Activated CD4-positive, alpha-beta T cell treated with anti-CD3 and anti-CD28 coated beads for 36 hours (primary cell): ENCODE measurements at regions not wholly inside any gene's neighbourhood (a gene's known extent, or its start where the extent isn't known, plus 50 kb on each side); places are given as distances from the start of the nearest gene placed in this dataset.
A peak's percentile ranks its signal among the peaks of the same experiment; 100 is the strongest.
"Not testable (repeated sequence)": the region's sequence is repeated elsewhere in the genome, so short reads cannot be mapped to it uniquely, and the experiment has no call there.

Experiments used
- ATAC-seq: fragments of 200-7000 bp; cut with Tn5 transposase; one replicate; pipeline ENCODE4 v1.10.0; 2021; ENCODE audit warnings: mild to moderate bottlenecking, moderate library complexity
- CTCF ChIA-PET: fragments of 350-600 bp; sonication (Branson Sonifier 250); formaldehyde crosslinking; loops from one replicate; lab custom pipeline; 2021; ENCODE audit warnings: antibody characterized with exemption; lab: Charles Lee
- POLR2A ChIA-PET: fragments of 350-600 bp; sonication (Branson Sonifier 250); formaldehyde crosslinking; loops from one replicate; lab custom pipeline; 2021; ENCODE audit warnings: antibody characterized with exemption, inconsistent platforms; lab: Charles Lee
- DNase-seq: peaks from one replicate; pipeline ENCODE4 v3.0.0-alpha.2; 2020
- H3K27ac Mint-ChIP-seq: one replicate; pipeline ENCODE4 v1.8.0; 2021; ENCODE audit warnings: mixed read lengths
- H3K27me3 Mint-ChIP-seq: one replicate; pipeline ENCODE4 v1.8.0; 2021; ENCODE audit warnings: mixed read lengths
- H3K36me3 Mint-ChIP-seq: one replicate; pipeline ENCODE4 v1.8.0; 2021; ENCODE audit warnings: low read depth, mixed read lengths
- H3K4me1 Mint-ChIP-seq: one replicate; pipeline ENCODE4 v1.8.0; 2021; ENCODE audit warnings: mixed read lengths
- H3K4me3 Mint-ChIP-seq: one replicate; pipeline ENCODE4 v1.8.0; 2021; ENCODE audit warnings: mild to moderate bottlenecking, moderate library complexity, mixed read lengths
- H3K9me3 Mint-ChIP-seq: one replicate; pipeline ENCODE4 v1.8.0; 2021; ENCODE audit warnings: low read depth, mixed read lengths
- intact Hi-C, 2 experiments: fragments of 100-400 bp; cut with DNase I in 1 of 2; cut with micrococcal nuclease in 1 of 2; formaldehyde crosslinking; loops; one replicate each; pipeline versions ENCODE4 v1.14.2 to v1.15.1; 2022 to 2024; cut with DNase I, micrococcal nuclease

DNA sequence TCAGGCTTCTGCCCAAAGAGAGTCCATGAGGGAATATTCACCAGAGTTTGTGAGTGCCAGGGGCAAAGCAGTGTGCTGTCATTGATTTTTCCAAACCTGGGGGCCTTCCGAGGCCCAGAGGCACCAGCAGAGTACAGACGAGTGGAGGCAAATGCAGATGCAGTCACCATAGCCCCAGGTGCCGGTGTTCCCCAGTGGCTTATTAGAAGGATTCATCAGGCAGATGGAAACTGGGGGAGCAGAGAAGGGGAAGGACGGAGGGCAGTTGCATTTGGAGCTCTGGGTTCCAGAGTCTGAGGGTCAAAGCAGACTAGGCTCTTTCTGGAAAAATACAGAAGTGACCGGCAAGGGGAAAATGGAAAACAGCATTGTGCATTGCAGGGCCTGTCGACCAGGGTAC is 184.2 kb downstream of the ANKRD60 start:
- peaks cover 8% of the 10 kb centered on the region for H3K27me3 Mint-ChIP-seq
- ATAC-seq: no peak
- CTCF ChIA-PET: no interaction called here
- POLR2A ChIA-PET: no interaction called here
- H3K27ac Mint-ChIP-seq: no peak overlapping the region
- intact Hi-C loops: no loop called here
- no peaks in the 10 kb centered on the region for H3K9me3 Mint-ChIP-seq
- no peak overlapping the region for H3K4me3 Mint-ChIP-seq
- no peaks in the 10 kb centered on the region for H3K4me1 Mint-ChIP-seq
- H3K36me3 Mint-ChIP-seq: no peaks in the 10 kb centered on the region
- DNase-seq: no peak

DNA sequence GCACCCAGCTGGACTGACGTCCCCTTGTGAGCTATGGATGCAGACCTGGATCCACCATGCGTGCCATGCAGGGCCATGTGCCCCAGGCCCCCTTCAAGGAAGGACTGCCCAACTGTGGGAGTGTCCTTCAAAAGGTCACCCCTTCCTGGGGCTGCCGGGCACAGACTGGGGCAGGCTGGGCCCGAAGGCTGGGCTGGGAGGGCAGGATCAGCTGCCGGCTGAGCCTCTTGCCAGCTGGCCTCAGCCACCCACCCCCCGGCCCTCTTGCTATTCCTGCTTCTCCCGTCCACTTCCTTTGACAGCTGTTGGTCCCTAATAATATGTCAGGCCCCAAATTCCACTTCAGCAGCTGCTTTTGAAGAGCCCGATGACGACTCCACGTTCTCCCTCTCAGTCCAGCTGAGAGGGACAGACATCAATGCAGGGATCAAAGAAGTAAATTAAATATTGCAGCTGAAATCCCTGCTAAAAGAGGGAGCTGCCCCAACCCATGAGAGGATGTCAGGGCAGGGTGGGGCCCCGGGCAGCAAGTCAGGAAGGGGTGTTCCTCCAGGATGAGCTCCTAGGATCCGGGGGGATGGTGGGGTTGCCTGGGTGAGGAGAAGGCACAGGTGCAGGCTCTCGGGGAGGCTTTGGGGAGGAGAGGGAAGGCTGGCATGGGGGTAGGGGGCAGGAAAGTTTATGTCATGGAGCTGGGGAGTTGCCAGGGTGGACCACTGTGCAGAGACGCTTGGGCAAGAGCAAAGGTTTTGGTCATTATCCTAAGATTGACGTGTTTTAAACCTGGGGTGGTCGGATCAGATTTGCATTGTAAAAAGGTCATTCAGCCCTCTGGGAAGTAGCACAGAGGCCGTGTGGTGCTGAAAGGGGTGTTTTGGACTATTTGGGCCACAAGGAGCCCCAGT is 185.0 kb downstream of the ANKRD60 start:
- Mint-ChIP-seq H3K27me3 (peaks cover 5% of the 10 kb centered on the region), H3K4me3 (no peak overlapping the region), H3K9me3 (no peaks in the 10 kb centered on the region), H3K4me1 (no peaks in the 10 kb centered on the region), H3K27ac (no peak overlapping the region), H3K36me3 (no peaks in the 10 kb centered on the region)
- DNase-seq (no peak), ATAC-seq (no peak)
- intact Hi-C loops: no loop called here
- ChIA-PET POLR2A (no interaction called here), CTCF (no interaction called here)

DNA sequence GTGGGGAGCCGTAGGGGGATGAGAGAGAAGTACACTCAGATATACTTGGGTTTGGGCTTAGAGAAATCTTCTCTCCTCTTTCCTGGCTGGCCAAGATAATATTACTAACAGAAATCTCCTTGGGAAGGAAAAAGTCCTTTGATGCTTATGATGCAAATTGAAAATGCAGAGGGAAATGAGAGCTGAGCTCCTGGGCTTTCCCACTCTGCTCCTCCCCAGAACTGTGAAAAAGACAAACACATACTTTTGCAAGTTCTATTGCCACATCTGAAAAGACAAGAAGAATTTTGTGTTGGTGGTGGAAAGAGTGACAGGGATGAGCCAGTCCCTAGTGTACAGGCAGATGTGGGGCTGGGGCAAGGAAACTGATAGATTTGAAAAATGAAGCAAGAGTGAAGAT is 185.9 kb downstream of the ANKRD60 start:
- ChIA-PET CTCF (no interaction called here), POLR2A (interaction anchor here (0.7 kb wide), 1 partner anchor 595 kb away, joined by 3 read pairs; no protein-coding TSS in a partner anchor)
- DNase-seq: no peak
- Mint-ChIP-seq H3K36me3 (no peaks in the 10 kb centered on the region), H3K27me3 (peaks cover 3% of the 10 kb centered on the region), H3K9me3 (no peaks in the 10 kb centered on the region), H3K4me3 (no peak overlapping the region), H3K4me1 (no peaks in the 10 kb centered on the region), H3K27ac (no peak overlapping the region)
- intact Hi-C loops: no loop called here
- no peak for ATAC-seq

DNA sequence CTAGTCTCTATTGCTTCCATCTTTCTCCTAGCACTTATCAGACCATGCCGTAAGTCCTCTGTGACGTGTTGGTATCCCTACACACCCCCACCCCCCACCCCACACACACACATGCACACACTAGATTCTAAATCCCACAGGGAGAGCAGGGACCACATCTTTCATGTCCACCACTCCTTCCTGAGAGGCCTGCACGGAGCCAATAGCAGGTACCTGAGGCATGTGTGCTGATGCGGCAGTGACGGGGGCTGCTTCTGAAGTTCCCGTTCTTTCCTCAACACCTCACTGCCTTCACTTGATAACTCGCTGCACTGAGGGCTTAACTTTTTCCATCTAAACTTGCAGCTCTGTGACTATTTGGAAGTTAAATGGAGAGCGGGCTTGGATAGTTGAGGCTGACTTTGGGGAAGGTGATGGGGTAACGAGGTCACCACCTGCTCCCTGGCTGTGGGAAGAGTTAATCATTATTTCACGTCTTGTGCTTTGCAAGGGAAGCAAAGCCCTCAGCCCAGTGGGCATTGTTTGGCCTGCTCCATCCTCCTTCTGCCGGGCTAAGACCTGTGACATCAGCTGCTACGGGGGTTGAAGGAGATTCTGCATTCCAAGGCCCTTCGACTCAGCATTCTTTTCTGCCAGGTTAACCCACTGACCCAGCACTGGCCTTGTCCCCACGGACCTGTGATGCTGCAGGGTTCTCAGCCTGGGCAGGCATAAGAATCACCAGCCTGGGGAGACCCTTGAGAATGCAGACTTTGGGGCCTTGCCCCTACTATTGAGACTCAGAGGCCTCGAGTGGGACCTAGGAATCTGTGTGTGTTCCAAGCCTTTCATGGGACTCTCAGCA is 187.8 kb downstream of the ANKRD60 start:
- Mint-ChIP-seq H3K27ac (no peak overlapping the region), H3K36me3 (no peaks in the 10 kb centered on the region), H3K4me1 (no peaks in the 10 kb centered on the region), H3K9me3 (no peaks in the 10 kb centered on the region), H3K27me3 (peaks cover 3% of the 10 kb centered on the region), H3K4me3 (no peak overlapping the region)
- ATAC-seq: no peak
- CTCF ChIA-PET: no interaction called here
- intact Hi-C loops: no loop called here
- DNase-seq: no peak
- POLR2A ChIA-PET: no interaction called here

DNA sequence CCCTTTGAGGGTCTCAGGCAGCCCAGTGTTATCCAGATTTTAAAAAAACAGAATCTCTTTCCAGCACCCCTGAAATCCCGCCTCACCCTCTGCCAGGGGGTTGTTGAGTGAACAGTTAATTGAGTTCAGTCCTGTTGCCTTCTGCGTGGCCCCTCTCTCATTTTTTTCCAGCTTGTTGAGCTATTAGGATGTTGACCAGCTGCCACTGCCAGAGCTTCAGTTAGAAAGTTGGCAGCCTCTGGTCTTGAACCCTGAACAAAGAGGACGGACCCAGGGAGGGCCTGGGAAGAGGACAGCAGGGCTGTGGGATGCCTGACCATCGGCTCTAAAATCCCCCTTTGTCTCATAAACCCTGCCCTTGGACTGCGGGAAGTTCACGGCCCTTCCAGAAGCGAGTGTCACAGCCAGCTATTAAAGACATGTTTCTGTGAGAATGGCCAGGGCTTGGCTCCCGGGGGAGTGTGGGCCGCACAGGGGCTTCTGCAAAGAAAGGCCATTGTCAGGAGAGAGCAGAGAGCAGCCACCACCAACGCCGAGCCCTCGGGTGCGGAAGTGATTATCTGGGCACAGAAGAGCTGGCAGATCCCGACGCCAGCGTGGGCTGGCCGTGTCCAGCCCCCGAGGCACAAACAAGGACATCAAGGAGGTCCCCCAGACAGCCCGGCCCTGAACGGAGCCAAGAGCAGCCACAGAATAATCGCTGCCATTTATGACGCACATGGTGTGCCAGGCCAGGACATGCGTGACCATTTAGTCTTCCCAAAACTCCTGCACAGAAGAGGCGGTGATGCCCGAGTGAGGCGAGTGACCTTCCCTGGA is 189.0 kb downstream of the ANKRD60 start:
- no peak overlapping the region for H3K27ac Mint-ChIP-seq
- H3K4me1 Mint-ChIP-seq: no peaks in the 10 kb centered on the region
- intact Hi-C loops: no loop called here
- H3K4me3 Mint-ChIP-seq: no peak overlapping the region
- no peaks in the 10 kb centered on the region for H3K9me3 Mint-ChIP-seq
- peaks cover 7% of the 10 kb centered on the region for H3K27me3 Mint-ChIP-seq
- CTCF ChIA-PET: no interaction called here
- ATAC-seq (no peak), DNase-seq (no peak)
- POLR2A ChIA-PET: interaction anchor here (0.6 kb wide), 1 partner anchor 746 kb away, joined by 5 read pairs; no protein-coding TSS in a partner anchor
- no peaks in the 10 kb centered on the region for H3K36me3 Mint-ChIP-seq

DNA sequence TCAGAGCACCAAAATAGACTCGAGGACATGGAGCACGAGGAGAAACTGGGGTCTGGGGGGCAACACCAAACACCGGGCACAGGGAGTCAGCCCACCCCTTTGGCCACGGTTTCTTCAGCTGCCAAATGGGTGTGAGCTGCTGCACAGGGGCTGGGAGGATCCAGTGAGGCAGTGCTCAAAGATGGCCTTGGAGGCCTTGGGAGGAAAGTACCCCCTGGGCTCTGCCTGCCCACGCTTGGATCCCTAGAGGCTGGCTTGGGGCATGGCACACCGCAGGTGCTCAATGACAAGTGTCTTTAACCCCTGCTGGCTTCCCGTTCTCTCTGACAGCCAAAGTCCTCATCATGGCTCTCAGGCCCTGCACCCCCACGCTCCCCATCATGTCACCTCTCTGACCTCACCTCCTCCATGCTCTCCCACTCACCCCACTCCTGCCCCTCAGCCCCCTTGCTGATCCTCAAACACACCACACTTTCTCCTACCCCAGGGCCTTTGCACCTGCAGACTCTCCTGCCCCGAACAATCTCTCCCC is 190.3 kb downstream of the ANKRD60 start:
- H3K4me1 Mint-ChIP-seq: no peaks in the 10 kb centered on the region
- no peak for DNase-seq
- ATAC-seq: no peak
- H3K27ac Mint-ChIP-seq: no peak overlapping the region
- H3K36me3 Mint-ChIP-seq: no peaks in the 10 kb centered on the region
- intact Hi-C loops: no loop called here
- ChIA-PET CTCF (no interaction called here), POLR2A (no interaction called here)
- peaks cover 8% of the 10 kb centered on the region for H3K27me3 Mint-ChIP-seq
- H3K4me3 Mint-ChIP-seq: no peak overlapping the region
- H3K9me3 Mint-ChIP-seq: no peaks in the 10 kb centered on the region

DNA sequence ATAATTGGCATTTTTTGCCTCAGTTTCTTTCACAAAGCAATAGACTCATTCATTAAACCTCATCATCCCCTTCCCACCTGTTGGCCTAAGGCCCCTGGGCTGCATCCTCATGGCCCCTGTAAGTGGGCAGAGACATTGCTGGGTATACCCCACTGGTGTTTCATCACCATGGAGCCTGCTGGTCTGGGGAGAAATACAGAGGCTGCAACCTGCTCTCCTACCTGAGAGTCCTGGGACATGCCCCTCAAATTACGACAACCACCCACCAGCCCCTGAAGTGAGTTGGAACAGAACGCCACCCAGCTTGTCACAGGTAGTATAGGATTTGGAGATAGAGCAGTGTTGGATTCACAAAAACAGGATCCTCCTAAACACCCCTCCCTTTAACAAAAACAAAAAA is 190.8 kb downstream of the ANKRD60 start:
- no peak for ATAC-seq
- ChIA-PET POLR2A (no interaction called here), CTCF (no interaction called here)
- no peak overlapping the region for H3K4me3 Mint-ChIP-seq
- H3K27me3 Mint-ChIP-seq: peaks cover 12% of the 10 kb centered on the region
- intact Hi-C loops: no loop called here
- H3K27ac Mint-ChIP-seq: no peak overlapping the region
- H3K36me3 Mint-ChIP-seq: no peaks in the 10 kb centered on the region
- no peaks in the 10 kb centered on the region for H3K4me1 Mint-ChIP-seq
- H3K9me3 Mint-ChIP-seq: no peaks in the 10 kb centered on the region
- no peak for DNase-seq

DNA sequence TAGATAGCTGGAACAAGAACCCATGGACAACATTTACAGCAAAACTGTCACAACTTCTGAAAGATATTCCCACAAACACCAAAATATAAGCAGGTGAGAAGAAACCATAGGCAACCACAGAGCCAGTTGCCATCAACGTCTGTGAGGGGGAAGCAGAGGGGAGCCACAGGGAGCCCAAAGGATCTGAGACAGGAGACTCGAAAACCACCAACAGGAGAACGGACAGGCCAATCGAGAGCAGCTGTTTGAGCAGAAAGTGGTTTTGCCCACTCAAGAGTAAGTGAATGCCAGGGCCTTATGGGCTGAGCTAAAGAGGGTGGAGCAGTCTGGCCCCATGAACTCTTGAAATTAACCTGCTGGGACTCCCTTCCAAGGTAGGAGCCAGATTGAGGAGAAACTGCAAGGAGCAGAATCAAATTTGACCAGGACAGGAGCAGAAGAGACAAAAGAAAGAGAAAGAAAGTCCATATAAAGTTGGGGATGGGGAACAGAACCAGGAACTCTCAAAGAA is 195.4 kb downstream of the ANKRD60 start:
- no peaks in the 10 kb centered on the region for H3K36me3 Mint-ChIP-seq
- no peak overlapping the region for H3K27ac Mint-ChIP-seq
- no peak overlapping the region for H3K4me3 Mint-ChIP-seq
- intact Hi-C loops: no loop called here
- ChIA-PET POLR2A (no interaction called here), CTCF (no interaction called here)
- DNase-seq (no peak), ATAC-seq (no peak)
- no peaks in the 10 kb centered on the region for H3K9me3 Mint-ChIP-seq
- peaks cover 26% of the 10 kb centered on the region for H3K27me3 Mint-ChIP-seq
- H3K4me1 Mint-ChIP-seq: no peaks in the 10 kb centered on the region

DNA sequence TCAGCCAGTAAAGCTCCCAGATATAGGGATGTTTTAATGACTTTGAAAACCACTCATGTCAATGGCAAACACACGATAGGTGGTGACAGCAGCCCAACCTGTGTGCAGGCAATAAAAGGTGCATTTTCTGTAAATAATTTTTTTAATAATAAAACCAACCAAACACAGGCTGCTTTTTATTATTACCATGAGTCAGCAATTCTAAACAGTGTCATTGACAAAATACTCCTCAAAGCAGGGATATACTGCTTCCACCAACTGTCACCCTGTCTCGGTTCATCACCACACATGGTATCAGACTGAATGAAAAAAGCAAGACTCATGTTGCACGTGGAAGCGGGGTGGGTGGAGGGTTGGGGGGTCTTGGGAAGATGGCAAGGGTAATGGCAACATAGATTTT is 195.9 kb downstream of the ANKRD60 start:
- H3K36me3 Mint-ChIP-seq: no peaks in the 10 kb centered on the region
- peaks cover 26% of the 10 kb centered on the region for H3K27me3 Mint-ChIP-seq
- ATAC-seq: no peak
- ChIA-PET POLR2A (no interaction called here), CTCF (no interaction called here)
- no peaks in the 10 kb centered on the region for H3K4me1 Mint-ChIP-seq
- H3K4me3 Mint-ChIP-seq: no peak overlapping the region
- no peak overlapping the region for H3K27ac Mint-ChIP-seq
- H3K9me3 Mint-ChIP-seq: no peaks in the 10 kb centered on the region
- no peak for DNase-seq
- intact Hi-C loops: no loop called here

DNA sequence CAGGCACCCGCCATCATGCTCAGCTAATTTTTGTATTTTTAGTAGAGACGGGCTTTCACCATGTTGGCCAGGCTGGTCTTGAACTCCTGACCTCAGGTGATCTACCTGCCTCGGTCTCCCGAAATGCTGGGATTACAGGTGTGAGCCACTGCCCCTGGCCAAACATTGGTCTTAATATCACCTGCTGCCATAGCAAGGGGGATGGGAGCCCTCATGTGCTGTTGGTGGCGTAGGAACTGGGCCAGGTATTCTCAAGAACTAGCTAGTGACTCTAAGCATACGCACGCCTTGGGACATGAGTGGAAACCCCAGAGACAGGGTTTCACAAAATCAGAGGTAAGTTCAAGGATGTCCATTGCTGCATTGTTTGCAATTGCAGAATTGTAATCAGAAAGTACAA is 197.1 kb downstream of the ANKRD60 start:
- H3K4me3 Mint-ChIP-seq, H3K4me1 Mint-ChIP-seq, H3K9me3 Mint-ChIP-seq, DNase-seq, H3K27ac Mint-ChIP-seq, POLR2A ChIA-PET, intact Hi-C loops, H3K36me3 Mint-ChIP-seq, ATAC-seq: not testable (repeated sequence)
- peaks cover 29% of the 10 kb centered on the region for H3K27me3 Mint-ChIP-seq
- CTCF ChIA-PET: interaction anchor here (0.7 kb wide), 1 partner anchor 129 kb away, joined by 4 read pairs; no protein-coding TSS in a partner anchor

DNA sequence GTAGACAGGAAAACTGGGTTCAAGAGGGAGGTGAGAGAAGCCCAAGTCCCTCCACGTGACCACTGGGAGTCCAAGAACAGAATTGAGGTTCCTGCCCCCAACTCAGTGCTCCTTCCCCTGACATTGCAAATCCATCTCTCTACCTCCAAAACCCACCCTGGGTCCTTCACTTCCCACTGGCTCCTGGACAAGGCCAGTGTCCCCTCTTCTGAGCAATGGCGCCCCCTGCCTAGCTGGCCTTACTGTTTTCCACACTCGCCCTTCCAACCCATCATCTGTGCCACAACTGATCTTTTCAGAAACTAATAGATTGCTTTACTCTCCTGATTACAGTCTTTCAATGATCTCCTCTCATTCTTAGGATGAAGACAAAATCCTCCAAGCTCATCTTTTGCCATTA is 200.3 kb downstream of the ANKRD60 start:
- ATAC-seq (no peak), DNase-seq (peak; percentile 46)
- ChIA-PET POLR2A (no interaction called here), CTCF (no interaction called here)
- no peaks in the 10 kb centered on the region for H3K9me3 Mint-ChIP-seq
- no peak overlapping the region for H3K4me3 Mint-ChIP-seq
- H3K27ac Mint-ChIP-seq: no peak overlapping the region
- H3K36me3 Mint-ChIP-seq: no peaks in the 10 kb centered on the region
- peaks cover 30% of the 10 kb centered on the region for H3K27me3 Mint-ChIP-seq
- intact Hi-C loops: no loop called here
- H3K4me1 Mint-ChIP-seq: no peaks in the 10 kb centered on the region
